Brain pericyte (primary cell): ENCODE measurements at regions not wholly inside any gene's neighbourhood (a gene's known extent, or its start where the extent isn't known, plus 50 kb on each side); places are given as distances from the start of the nearest gene placed in this dataset.

Source experiments
- DNase-seq: peaks from one replicate; pipeline ENCODE4 v3.0.0-alpha.2; 2012; ENCODE audit warnings: low read depth, low spot score

DNA sequence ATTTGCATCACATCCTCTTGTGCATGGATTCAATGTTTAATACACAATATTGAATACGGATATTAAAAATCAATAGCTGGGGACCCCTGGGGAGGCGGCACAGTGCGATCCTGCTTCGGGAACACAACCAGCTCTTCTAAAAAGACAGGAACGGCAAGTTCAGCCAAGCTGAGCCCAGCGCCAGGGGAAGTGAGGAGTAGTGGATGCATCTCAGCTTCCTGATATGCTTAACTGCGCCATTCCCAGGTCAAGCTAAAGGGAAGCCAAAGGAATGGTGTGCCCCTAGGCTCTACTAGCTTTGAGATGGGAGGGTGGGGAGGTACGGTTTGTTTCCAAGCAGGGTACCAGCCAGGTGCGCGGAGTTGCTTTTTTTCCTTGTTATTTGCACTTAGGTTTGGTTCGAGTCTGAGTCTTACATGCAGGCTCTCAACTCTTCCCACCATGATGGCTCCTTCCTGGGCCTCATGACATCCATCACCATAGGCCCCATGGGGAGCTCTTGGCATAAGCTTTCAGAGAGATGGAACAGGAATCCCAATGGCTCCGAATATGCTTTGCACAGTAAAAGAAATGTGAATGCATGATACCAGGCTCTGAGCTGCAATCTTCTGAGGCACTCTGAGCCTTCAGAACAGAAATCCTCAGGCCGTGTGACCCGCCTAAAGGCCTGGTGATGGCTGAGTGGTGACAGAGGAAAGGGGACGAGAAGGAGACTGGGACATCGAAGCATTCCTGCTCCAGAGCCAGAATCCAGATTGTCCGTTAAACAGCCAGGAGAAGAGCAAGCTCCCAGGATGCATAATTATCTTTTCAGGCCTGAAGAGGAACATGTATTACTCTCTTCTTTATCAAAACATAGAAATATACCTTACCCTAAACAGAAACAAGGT is 51.8 kb upstream of the BCOR start:
- DNase-seq, result no peak

DNA sequence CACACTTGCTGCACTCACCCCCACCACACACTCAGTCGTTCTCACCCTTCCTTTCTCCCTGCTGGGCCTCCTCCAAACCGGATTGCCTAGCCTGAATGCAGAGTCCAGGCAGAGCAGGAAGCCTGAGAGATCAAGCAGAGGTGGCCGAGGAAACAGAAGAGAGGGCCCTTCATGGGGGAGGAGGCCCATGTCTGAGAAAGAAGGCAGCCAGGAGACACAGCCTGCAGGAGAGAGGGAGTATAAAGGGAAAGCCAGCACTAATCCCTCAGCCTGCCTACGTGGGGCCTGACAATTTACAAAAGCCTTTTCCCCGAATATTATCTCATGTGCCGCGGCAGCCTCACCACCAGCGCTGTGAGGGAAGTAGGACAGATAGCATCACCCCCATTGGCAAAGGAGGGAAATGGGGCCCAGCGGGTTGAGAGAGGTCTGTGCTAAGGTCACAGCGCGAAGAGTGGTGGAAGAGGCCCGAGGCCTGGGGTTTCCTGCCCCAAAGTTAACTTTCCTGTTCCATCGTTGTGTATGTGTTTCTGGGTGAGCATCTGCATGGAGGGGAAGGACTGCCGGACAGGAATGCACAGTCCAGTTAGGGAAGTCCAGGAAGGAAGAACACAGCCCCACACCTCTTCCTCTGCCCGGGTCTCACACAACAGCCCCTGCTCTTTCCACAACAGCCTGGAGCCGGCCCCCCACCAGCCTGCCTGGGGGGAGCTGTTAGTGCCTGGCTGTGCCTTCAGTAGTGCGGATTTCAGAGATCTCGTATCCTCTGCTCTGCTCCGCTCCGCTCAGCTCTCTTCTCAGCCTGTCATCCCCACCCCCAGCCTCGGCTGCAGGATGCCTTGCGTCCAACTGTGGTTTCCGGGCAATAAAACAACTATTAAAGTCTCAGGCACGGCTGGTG is 50.9 kb upstream of the BCOR start:
- no peak for DNase-seq

DNA sequence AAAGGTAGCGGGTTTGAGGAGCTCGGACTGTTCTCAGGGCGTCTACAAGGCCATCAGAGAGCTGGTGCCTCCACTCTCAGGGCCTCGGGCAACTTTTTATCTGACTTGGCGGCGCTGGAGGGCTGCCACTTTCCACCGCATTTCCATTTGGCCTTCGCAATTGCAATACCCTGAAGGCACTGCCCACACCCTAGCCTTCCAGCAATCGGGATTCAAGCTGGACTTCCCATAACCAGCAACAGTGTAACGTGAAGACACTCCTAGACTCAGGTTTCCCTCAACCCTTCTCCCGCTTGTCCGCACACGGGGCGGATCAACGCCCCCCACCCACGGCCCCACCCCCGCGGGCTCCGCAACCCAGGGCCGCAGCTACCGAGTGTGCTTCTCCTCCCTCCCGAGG is 50.2 kb upstream of the BCOR start:
- no peak for DNase-seq
